WTC11 (cell line): ENCODE measurements at regions not wholly inside any gene's neighbourhood (a gene's known extent, or its start where the extent isn't known, plus 50 kb on each side); places are given as distances from the start of the nearest gene placed in this dataset.

ENCODE experiments used
- ATAC-seq: fragments of 200-7000 bp; cut with Tn5 transposase; 2 replicates; pipeline ENCODE4 v1.10.0; 2021; ENCODE audit warnings: mild to moderate bottlenecking, moderate library complexity
- CTCF ChIA-PET: fragments of 300-600 bp; sonication (Branson Sonifier 250); formaldehyde crosslinking; loops from one replicate; lab custom pipeline; 2021; ENCODE audit warnings: antibody characterized with exemption; lab: Charles Lee
- POLR2A ChIA-PET: fragments of 350-600 bp; sonication (Branson Sonifier 250); formaldehyde crosslinking; loops from one replicate; lab custom pipeline; 2021; ENCODE audit warnings: antibody characterized with exemption; lab: Charles Lee
- DNase-seq: peaks from one replicate; pipeline ENCODE4 v3.0.0; 2021; ENCODE audit warnings: low spot score
- H3K27ac Mint-ChIP-seq: 2 replicates; pipeline ENCODE4 v1.8.0; 2021; ENCODE audit warnings: mixed read lengths
- H3K27me3 Mint-ChIP-seq: 2 replicates; pipeline ENCODE4 v1.8.0; 2021; ENCODE audit warnings: low read depth, mild to moderate bottlenecking, moderate library complexity, mixed read lengths
- H3K36me3 Mint-ChIP-seq: 2 replicates; pipeline ENCODE4 v1.8.0; 2021; ENCODE audit warnings: mixed read lengths
- H3K4me1 Mint-ChIP-seq: 2 replicates; pipeline ENCODE4 v1.8.0; 2022; ENCODE audit warnings: mixed read lengths
- H3K4me3 Mint-ChIP-seq: 2 replicates; pipeline ENCODE4 v1.8.0; 2021; ENCODE audit warnings: mild to moderate bottlenecking, moderate library complexity, mixed read lengths
- H3K9me3 Mint-ChIP-seq: 2 replicates; pipeline ENCODE4 v1.8.0; 2021; ENCODE audit warnings: mixed read lengths
- ATF1 ChIP-seq: sonication (generic); formaldehyde crosslinking; IDR thresholded peaks from 2 replicates; pipeline ENCODE4 v1.8.1; 2023; ENCODE audit warnings: mild to moderate bottlenecking, moderate library complexity, missing genetic modification reagents
- CBFB ChIP-seq: sonication (generic); formaldehyde crosslinking; IDR thresholded peaks from 2 replicates; pipeline ENCODE4 v1.8.1; 2022; ENCODE audit warnings: mild to moderate bottlenecking, low read depth, missing genetic modification reagents
- CREB1 ChIP-seq: sonication (generic); formaldehyde crosslinking; IDR thresholded peaks from 2 replicates; pipeline ENCODE4 v1.8.0; 2023; ENCODE audit warnings: mild to moderate bottlenecking, missing genetic modification reagents
- CREM ChIP-seq: sonication (generic); formaldehyde crosslinking; IDR thresholded peaks from 2 replicates; pipeline ENCODE4 v1.8.1; 2022; ENCODE audit warnings: mild to moderate bottlenecking, missing genetic modification reagents, moderate library complexity
- EMX1 ChIP-seq: fragments of 250-450 bp; sonication (Bioruptor Pico); IDR thresholded peaks from 2 replicates; pipeline ENCODE4 v1.8.0; 2021; ENCODE audit warnings: mild to moderate bottlenecking
- ERG ChIP-seq: fragments of 250-450 bp; sonication (Bioruptor Pico); IDR thresholded peaks from 2 replicates; pipeline ENCODE4 v1.8.0; 2021; ENCODE audit warnings: mild to moderate bottlenecking
- HMGA2 ChIP-seq: fragments of 250-450 bp; sonication (Bioruptor Pico); IDR thresholded peaks from 2 replicates; pipeline ENCODE4 v1.4.0; 2021; ENCODE audit warnings: mild to moderate bottlenecking, moderate library complexity
- NFATC4 ChIP-seq: fragments of 250-450 bp; sonication (Bioruptor Pico); IDR thresholded peaks from 2 replicates; pipeline ENCODE4 v1.9.0; 2021; ENCODE audit warnings: mild to moderate bottlenecking
- NR1H2 ChIP-seq: sonication (generic); formaldehyde crosslinking; IDR thresholded peaks from 2 replicates; pipeline ENCODE4 v1.9.0; 2021; ENCODE audit warnings: mild to moderate bottlenecking, moderate library complexity, missing genetic modification reagents
- RORB ChIP-seq: fragments of 250-450 bp; sonication (Bioruptor Pico); IDR thresholded peaks from 2 replicates; pipeline ENCODE4 v1.9.0; 2021; ENCODE audit warnings: mild to moderate bottlenecking
- SMAD3 ChIP-seq: sonication (generic); formaldehyde crosslinking; IDR thresholded peaks from 2 replicates; pipeline ENCODE4 v1.8.0; 2022; ENCODE audit warnings: missing genetic modification reagents, mild to moderate bottlenecking, borderline replicate concordance
- SP1 ChIP-seq: sonication (generic); formaldehyde crosslinking; conservative IDR thresholded peaks from 2 replicates; pipeline ENCODE4 v1.8.1; 2022; ENCODE audit warnings: missing genetic modification reagents
- STAT6 ChIP-seq: sonication (generic); formaldehyde crosslinking; conservative IDR thresholded peaks from 2 replicates; pipeline ENCODE4 v1.8.1; 2023; ENCODE audit warnings: mild to moderate bottlenecking, low read depth, missing genetic modification reagents, moderate library complexity
- TEAD1 ChIP-seq: sonication (generic); formaldehyde crosslinking; IDR thresholded peaks from 2 replicates; pipeline ENCODE4 v1.8.0; 2022; ENCODE audit warnings: mild to moderate bottlenecking, missing genetic modification reagents
- TP53 ChIP-seq: sonication (generic); formaldehyde crosslinking; IDR thresholded peaks from 2 replicates; pipeline ENCODE4 v1.8.1; 2023; ENCODE audit warnings: mild to moderate bottlenecking, missing genetic modification reagents
- USF2 ChIP-seq: sonication (generic); formaldehyde crosslinking; IDR thresholded peaks from 2 replicates; pipeline ENCODE4 v1.8.1; 2023; ENCODE audit warnings: mild to moderate bottlenecking, missing genetic modification reagents, moderate library complexity
- ZNF232 ChIP-seq: sonication (generic); formaldehyde crosslinking; IDR thresholded peaks from 2 replicates; pipeline ENCODE4 v1.8.0; 2022; ENCODE audit warnings: mild to moderate bottlenecking, missing genetic modification reagents
- ZNF263 ChIP-seq: sonication (generic); formaldehyde crosslinking; IDR thresholded peaks from 2 replicates; pipeline ENCODE4 v1.8.1; 2022; ENCODE audit warnings: low read depth, mild to moderate bottlenecking, moderate library complexity, missing genetic modification reagents
- TF ChIP-seq, protein P1 (sequence below): sonication (generic); formaldehyde crosslinking; IDR thresholded peaks from 2 replicates; pipeline ENCODE4 v1.8.0; 2022; ENCODE audit warnings: mild to moderate bottlenecking, missing genetic modification reagents
- TF ChIP-seq, protein P2 (sequence below): sonication (generic); formaldehyde crosslinking; IDR thresholded peaks from 2 replicates; pipeline ENCODE4 v1.8.1; 2022; ENCODE audit warnings: low read depth, mild to moderate bottlenecking, moderate library complexity, missing genetic modification reagents, borderline replicate concordance
- TF ChIP-seq, protein P3 (sequence below): sonication (generic); formaldehyde crosslinking; IDR thresholded peaks from 2 replicates; pipeline ENCODE4 v1.8.0; 2023; ENCODE audit warnings: missing genetic modification reagents, mild to moderate bottlenecking, borderline replicate concordance
- TF ChIP-seq, protein P4 (sequence below): fragments of 250-450 bp; sonication (Bioruptor Pico); IDR thresholded peaks from 2 replicates; pipeline ENCODE4 v2.1.2; 2022; ENCODE audit warnings: mild to moderate bottlenecking, moderate library complexity

DNA sequence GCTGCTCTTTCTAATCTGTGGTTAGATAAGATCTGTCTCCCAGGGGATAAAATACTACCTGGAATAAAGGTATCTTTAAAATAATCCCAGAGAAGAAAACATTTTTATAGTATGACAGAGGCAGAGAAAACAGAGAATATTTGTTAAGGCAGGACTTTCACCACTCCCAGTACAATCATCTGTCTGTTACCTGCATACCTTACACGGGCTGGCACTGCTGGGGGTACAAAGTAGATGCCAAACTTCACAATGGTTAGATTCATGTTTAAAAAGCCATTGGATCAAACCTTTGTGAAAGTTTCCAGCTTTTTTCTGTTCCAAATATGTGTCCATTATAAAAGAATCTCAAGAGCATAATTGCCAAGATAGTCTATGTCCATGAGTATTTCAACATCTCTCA is 273.6 kb upstream of the BTG1 start:
- Mint-ChIP-seq H3K9me3 (peaks cover 12% of the 10 kb centered on the region), H3K27ac (no peak overlapping the region), H3K4me3 (no peak overlapping the region), H3K27me3 (no peaks in the 10 kb centered on the region), H3K4me1 (peaks cover 25% of the 10 kb centered on the region), H3K36me3 (no peaks in the 10 kb centered on the region)
- ATAC-seq (no peak), DNase-seq (no peak)
- POLR2A ChIA-PET: no interaction called here
- CTCF ChIA-PET: no interaction called here
- no peak for TF ChIP-seq ERG (CRISPR knock-in tag)
- TF ChIP-seq USF2 (CRISPR knock-in tag): no peak
- TF ChIP-seq NR1H2 (CRISPR knock-in tag): no peak
- no peak for TF ChIP-seq TP53 (CRISPR knock-in tag)
- no peak for TF ChIP-seq SMAD3 (CRISPR knock-in tag)
- TF ChIP-seq RORB (CRISPR knock-in tag): no peak
- no peak for TF ChIP-seq EMX1 (CRISPR knock-in tag)
- TF ChIP-seq, protein P1, sequence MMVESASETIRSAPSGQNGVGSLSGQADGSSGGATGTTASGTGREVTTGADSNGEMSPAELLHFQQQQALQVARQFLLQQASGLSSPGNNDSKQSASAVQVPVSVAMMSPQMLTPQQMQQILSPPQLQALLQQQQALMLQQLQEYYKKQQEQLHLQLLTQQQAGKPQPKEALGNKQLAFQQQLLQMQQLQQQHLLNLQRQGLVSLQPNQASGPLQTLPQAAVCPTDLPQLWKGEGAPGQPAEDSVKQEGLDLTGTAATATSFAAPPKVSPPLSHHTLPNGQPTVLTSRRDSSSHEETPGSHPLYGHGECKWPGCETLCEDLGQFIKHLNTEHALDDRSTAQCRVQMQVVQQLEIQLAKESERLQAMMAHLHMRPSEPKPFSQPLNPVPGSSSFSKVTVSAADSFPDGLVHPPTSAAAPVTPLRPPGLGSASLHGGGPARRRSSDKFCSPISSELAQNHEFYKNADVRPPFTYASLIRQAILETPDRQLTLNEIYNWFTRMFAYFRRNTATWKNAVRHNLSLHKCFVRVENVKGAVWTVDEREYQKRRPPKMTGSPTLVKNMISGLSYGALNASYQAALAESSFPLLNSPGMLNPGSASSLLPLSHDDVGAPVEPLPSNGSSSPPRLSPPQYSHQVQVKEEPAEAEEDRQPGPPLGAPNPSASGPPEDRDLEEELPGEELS: no peak
- TF ChIP-seq ZNF232: no peak
- TF ChIP-seq TEAD1 (CRISPR knock-in tag): no peak
- TF ChIP-seq CBFB (CRISPR knock-in tag): no peak
- TF ChIP-seq CREM (CRISPR knock-in tag): no peak
- no peak for TF ChIP-seq NFATC4 (CRISPR knock-in tag)
- TF ChIP-seq ZNF263 (CRISPR knock-in tag): no peak
- TF ChIP-seq, protein P2, sequence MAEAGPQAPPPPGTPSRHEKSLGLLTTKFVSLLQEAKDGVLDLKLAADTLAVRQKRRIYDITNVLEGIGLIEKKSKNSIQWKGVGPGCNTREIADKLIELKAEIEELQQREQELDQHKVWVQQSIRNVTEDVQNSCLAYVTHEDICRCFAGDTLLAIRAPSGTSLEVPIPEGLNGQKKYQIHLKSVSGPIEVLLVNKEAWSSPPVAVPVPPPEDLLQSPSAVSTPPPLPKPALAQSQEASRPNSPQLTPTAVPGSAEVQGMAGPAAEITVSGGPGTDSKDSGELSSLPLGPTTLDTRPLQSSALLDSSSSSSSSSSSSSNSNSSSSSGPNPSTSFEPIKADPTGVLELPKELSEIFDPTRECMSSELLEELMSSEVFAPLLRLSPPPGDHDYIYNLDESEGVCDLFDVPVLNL (CRISPR knock-in tag): no peak

- no peak overlapping the region for H3K27ac Mint-ChIP-seq
- CTCF ChIA-PET: no interaction called here
- no peak for ATAC-seq
- TF ChIP-seq ZNF263 (CRISPR knock-in tag) (no peak), CREB1 (CRISPR knock-in tag) (no peak), CREM (CRISPR knock-in tag) (no peak), SP1 (no peak), ATF1 (CRISPR knock-in tag) (no peak), HMGA2 (CRISPR knock-in tag) (no peak), STAT6 (CRISPR knock-in tag) (no peak)
- TF ChIP-seq, protein P3, sequence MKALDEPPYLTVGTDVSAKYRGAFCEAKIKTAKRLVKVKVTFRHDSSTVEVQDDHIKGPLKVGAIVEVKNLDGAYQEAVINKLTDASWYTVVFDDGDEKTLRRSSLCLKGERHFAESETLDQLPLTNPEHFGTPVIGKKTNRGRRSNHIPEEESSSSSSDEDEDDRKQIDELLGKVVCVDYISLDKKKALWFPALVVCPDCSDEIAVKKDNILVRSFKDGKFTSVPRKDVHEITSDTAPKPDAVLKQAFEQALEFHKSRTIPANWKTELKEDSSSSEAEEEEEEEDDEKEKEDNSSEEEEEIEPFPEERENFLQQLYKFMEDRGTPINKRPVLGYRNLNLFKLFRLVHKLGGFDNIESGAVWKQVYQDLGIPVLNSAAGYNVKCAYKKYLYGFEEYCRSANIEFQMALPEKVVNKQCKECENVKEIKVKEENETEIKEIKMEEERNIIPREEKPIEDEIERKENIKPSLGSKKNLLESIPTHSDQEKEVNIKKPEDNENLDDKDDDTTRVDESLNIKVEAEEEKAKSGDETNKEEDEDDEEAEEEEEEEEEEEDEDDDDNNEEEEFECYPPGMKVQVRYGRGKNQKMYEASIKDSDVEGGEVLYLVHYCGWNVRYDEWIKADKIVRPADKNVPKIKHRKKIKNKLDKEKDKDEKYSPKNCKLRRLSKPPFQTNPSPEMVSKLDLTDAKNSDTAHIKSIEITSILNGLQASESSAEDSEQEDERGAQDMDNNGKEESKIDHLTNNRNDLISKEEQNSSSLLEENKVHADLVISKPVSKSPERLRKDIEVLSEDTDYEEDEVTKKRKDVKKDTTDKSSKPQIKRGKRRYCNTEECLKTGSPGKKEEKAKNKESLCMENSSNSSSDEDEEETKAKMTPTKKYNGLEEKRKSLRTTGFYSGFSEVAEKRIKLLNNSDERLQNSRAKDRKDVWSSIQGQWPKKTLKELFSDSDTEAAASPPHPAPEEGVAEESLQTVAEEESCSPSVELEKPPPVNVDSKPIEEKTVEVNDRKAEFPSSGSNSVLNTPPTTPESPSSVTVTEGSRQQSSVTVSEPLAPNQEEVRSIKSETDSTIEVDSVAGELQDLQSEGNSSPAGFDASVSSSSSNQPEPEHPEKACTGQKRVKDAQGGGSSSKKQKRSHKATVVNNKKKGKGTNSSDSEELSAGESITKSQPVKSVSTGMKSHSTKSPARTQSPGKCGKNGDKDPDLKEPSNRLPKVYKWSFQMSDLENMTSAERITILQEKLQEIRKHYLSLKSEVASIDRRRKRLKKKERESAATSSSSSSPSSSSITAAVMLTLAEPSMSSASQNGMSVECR (CRISPR knock-in tag): no peak
- TF ChIP-seq, protein P4, sequence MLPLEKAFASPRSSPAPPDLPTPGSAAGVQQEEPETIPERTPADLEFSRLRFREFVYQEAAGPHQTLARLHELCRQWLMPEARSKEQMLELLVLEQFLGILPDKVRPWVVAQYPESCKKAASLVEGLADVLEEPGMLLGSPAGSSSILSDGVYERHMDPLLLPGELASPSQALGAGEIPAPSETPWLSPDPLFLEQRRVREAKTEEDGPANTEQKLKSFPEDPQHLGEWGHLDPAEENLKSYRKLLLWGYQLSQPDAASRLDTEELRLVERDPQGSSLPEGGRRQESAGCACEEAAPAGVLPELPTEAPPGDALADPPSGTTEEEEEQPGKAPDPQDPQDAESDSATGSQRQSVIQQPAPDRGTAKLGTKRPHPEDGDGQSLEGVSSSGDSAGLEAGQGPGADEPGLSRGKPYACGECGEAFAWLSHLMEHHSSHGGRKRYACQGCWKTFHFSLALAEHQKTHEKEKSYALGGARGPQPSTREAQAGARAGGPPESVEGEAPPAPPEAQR (CRISPR knock-in tag): no peak
These were observed 272.7 kb upstream of the BTG1 start for GRCh38 chr12:92418381-92418780.

More at GRCh38 chr12:92418381-92418780, 272.7 kb upstream of the BTG1 start:
- no peaks in the 10 kb centered on the region for H3K36me3 Mint-ChIP-seq
- DNase-seq: no peak
- H3K4me3 Mint-ChIP-seq: no peak overlapping the region
- no peaks in the 10 kb centered on the region for H3K27me3 Mint-ChIP-seq
- peaks cover 19% of the 10 kb centered on the region for H3K4me1 Mint-ChIP-seq
- peaks cover 12% of the 10 kb centered on the region for H3K9me3 Mint-ChIP-seq
- POLR2A ChIA-PET: no interaction called here
